ENCODE measurements at regions not wholly inside any gene's neighbourhood (a gene's known extent, or its start where the extent isn't known, plus 50 kb on each side); places are given as distances from the start of the nearest gene placed in this dataset.

DNA sequence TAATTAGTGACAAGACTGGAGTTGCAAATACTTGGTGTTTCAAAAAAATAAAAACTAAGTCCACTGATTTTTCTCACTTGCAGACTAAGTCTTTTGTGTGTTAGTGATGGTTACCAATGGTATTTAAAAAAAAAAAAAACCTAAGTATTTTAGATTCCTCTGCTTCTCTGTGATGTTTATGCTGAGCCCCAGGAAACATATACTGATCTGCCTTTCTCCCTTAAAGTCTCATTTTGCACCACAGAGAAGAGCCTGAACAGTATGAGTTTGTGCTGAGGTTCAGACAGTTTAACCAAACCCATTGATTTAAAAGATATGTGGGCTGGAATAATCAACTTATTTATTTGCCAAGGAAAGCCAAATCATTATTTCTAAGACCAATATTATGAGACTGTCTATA is 1305.0 kb downstream of the PCDH18 start:
- no peak for DNase-seq (ENCODE audit: extremely low read depth, low read depth)

DNA sequence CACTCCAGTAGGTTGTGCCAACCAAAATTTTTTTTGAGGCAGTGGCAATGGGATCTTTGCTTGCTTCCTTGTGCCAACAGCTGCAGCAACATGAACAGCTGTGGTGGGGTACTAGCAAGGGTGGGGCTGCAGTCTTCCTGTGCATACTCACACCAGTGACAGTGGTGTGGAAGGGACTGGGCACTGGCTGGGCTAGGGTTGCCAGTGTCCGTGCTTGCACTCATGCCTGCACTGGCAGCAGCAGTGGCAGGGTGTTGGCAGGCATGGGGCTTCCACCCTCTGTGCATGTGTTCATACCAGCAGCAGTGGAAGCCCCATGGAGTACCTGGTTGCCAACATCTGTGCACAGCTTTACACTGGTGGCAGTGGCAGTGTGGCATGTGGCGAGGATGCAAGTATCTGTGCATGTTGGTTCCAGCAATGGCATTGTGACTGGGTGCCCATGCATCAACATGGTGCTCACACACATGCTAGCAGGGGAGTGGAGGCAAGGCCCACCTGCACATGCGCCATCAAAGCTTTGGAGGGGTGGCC is 1312.6 kb downstream of the PCDH18 start:
- no peak for DNase-seq (ENCODE audit: extremely low read depth, low read depth)

DNA sequence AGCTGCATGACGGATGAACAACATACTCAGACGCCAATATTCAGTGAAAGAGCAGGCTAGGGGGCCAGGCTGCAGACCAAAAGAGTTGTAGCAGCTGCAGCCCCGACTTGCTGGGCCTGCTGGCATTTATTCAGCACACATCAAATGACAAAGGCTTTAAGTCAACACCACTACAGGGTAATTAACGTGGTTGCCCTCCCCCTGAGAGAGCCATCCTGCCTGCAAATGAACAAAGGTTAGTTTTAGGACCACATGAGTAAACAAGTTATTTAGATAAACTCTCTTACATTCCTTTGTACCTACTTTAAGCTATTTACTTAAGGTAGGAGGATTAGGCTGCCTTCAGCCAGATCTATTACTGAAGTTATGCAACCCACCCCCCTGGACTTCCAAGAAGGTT is 1329.1 kb downstream of the PCDH18 start:
- no peak for DNase-seq (ENCODE audit: extremely low read depth, low read depth)

DNA sequence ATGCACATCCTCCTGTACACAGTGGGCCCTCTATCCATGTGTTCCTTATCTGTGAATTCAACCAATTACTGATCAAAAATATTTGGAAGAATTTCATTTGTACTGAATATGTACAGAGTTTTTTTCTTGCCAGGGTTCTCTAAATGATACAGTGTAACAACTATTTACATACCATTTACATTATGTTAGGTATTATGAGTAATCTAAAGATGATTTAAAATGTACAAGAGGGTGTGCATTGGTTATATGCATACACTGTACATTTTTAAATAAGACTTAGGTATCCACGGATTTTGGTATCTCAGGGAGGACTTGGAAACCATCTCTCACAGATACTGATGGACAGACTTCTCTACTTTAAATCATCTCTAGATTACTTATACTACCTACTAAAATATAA is 1333.9 kb downstream of the PCDH18 start:
- DNase-seq (ENCODE audit: extremely low read depth, low read depth): no peak

DNA sequence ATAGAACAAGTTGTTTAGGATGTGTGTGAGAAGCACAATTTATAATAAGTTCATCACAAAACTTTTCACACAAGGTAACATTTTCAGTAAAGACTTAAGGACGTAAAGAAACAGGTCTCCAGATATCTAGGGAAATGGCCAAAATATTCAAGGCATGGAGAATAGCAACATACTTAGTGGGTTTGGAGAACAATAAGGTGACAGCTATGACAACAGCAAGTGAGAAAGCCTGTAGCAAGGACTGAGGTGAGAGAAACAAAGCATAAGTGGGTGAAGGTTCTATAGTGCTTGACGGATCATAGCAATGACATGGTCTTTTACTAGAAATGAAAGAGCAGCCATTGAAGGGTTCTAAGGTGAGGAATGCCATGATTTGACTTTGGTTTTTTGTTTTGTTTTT is 1337.3 kb downstream of the PCDH18 start:
- no peak for DNase-seq (ENCODE audit: extremely low read depth, low read depth)

DNA sequence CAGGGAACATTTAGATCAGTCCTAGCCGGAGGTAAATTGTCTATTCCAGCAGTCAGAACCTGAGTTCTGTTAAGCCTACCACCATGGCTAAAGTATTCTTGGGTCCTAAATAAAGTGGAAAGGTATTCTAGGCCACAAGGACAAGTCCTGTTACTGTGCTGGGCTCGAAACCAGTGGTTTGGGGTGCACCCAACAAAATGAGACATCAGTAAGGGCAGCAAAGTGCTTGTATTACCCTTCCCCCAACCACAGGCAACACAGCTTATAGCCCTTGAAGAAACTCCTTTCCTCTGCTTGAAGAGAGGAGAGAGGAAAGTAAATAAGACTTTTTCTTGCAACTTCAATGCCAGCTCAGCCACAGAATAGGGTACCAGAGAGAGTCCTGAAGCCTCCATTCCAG is 1345.6 kb downstream of the PCDH18 start:
- no peak for DNase-seq (ENCODE audit: extremely low read depth, low read depth)

DNA sequence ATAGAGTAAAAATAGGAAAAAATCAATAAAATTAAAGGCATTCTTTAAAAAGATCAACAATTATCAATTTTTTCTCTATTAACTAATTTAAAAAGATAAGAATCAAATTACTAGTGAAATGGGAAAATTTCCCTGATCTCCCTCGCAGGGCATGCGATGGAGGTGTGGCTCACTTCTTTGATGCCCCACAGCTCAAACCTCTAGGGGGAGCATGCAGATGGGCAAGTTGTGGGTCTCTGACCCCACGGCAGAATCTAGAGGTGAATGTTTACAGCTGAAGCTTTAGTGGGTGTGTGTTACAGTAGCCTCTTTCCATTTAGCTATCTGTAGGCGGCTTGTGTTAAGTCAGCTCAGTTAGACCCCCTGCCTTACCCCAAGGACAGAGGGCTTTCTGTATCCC is 1348.8 kb downstream of the PCDH18 start:
- no peak for DNase-seq (ENCODE audit: extremely low read depth, low read depth)

DNA sequence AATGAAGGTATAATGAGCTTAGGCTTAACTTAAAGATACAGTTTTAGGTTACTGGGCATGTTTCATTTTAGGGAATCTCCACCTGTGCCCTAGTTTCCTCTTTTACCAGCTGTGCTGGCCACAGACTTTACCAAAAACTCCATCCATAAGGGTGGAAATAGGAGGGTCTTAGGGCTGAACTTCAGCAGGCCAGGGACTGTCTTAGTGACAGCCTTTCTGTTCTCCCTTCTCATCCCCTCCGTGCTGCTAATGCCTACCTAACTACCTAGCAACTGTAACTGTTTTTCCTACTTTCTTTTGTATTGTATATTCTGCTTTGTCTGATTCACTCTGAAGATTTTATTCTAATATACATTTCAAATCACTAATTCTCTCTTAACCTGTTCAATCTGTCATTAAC is 1375.3 kb downstream of the PCDH18 start:
- no peak for DNase-seq (ENCODE audit: extremely low read depth, low read depth)

DNA sequence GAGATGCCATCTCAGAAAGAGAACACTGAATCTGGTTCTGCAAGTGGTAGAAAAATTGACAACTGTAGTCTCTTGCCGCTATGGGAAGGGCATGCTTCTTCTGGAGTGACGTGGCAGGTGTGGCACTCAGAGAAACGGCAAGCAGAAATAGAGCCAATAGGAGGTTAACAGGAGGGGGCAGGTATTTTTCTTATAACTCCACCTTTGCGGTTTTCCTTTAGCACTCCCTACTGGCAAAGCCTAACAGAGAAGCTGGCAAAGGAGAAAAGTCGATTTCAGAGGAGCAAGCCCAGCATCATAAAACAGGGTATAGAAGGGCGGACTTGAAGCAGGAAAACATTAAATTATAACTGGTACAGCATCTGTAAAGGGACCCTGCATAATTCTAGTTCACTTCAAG is 1382.2 kb downstream of the PCDH18 start:
- no peak for DNase-seq (ENCODE audit: extremely low read depth, low read depth)

DNA sequence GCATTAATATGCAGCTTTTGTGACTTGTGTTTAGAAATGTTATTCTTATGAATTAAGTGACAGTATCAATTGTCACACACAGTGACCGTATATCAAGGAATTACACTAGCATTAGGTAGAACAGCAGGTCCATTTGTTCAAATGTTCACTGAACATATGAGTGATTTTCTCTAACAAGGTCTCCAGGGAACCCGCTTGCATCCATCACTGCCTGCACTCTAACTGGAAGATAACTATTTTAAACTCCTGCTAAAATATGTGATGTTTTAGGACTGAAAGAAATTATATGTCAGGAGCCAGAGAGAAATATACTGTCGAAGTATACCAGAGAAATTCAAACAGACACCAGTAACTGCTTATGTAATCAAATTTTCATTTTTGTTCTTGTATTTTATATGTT is 1395.7 kb downstream of the PCDH18 start:
- DNase-seq (ENCODE audit: extremely low read depth, low read depth): no peak

DNA sequence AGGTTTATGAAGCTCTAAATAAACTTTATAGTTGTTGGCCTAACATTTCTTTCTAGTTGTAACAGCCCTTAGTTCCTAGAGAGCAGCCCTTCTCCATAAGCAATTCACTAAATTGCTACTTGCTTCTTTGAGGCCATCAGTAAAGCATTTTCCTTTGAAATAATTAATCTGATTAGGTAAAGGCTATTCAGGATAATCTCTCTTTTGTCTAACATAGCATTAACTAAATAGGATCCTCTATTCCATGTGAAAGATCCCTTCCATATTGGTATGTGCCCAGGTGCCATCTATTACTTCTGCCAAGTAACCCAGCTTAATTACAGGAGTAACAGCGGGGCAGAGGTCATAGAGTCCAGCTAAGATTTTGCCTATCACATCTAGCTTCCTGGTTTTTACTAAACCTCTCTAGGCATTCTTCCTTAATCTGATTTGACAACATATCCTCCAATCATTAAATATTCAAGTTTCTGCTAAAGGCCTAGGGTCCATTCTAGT is 1408.0 kb downstream of the PCDH18 start:
- no peak for DNase-seq (ENCODE audit: extremely low read depth, low read depth)

DNA sequence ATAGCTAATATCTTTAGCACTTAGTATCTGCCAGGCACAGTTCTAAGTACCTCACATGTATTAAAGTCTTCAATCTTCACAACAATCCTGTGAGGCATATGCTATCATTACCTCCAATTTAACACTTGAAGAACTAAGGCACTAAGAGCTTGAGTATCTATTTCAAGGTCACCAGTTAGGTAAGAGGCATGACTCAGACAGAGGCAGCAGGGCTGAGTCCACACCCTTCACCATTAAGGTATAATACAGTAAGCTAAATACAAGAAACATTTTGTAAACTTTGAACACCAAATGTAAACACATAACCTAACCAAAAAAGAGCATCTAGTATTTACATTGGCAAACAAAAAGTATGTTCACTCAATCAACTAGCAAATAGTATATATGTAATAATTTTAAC is 1410.9 kb downstream of the PCDH18 start:
- DNase-seq (ENCODE audit: extremely low read depth, low read depth): no peak

DNA sequence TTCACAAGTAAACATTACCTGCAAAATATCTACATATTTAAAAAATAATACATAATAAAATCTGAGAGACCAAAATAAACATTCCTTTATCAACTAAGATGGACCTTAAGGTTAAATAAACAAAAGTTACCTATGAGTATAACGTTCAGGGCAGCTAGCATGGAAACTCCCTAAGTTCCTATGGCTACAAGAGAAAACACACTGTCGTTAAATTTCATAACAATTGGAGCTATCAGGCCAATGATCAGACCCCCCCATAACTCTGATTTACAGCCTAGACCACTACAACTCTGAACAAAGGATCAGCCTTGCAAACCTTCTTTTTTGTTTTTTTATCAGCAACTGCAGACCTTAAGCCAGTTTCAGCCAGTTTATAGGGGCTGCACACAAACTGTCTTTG is 1418.4 kb downstream of the PCDH18 start:
- no peak for DNase-seq (ENCODE audit: extremely low read depth, low read depth)

DNA sequence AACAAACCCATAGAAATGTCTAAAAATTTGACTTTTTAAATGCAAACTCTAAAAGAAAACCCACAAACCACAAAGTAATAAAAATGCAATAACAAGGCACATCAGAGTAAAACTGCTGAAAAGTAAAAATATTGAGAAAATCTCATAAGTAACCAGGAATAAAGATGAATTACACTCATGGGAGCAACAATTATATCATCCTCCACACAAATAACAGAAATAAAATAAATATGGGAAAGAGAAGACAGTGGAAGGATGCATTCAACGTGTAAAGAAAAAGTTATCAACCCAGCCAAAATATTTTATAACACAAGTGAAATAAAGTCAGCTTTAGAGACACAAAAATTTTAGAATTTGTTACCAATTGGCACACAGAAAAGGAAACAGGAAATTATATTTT is 1420.2 kb downstream of the PCDH18 start:
- no peak for DNase-seq (ENCODE audit: extremely low read depth, low read depth)

DNA sequence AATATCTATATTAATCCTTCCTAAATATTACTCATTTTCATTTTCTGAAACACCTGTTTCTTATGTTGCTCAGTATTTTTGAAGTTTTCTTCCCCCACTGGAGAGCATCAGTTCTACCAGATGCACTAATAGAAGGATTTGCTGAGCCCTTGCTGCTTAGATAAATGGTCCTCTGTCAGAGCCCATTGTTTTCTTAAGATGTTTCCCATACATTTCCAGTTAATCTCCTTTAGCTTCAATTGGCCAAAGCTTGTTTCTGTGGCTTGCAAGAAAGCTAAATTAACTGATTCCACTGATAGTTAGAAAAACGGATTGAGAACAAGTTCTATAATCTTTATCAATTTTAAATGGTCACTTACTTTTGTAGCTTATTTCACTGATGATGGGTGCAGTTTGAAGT is 1425.5 kb downstream of the PCDH18 start:
- DNase-seq (ENCODE audit: extremely low read depth, low read depth): no peak

DNA sequence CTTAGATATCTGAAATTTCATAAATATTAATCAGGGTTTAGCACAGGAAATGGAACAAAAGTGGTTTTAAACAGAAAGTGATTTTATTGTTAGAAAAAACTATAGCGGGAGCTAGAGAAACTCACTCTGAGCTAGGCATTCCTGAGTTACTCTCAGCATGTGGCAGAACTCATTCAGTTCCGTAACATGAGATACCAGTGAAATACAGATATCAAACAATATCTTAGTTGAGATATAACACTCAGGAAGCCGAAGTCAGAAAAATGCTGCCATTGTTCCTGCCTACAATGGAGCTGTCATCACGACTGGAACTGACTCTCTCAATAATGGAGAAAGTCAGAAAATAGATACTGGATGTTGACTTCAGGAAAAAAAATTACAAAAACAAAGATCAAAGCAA is 1428.7 kb downstream of the PCDH18 start:
- DNase-seq (ENCODE audit: extremely low read depth, low read depth): no peak

DNA sequence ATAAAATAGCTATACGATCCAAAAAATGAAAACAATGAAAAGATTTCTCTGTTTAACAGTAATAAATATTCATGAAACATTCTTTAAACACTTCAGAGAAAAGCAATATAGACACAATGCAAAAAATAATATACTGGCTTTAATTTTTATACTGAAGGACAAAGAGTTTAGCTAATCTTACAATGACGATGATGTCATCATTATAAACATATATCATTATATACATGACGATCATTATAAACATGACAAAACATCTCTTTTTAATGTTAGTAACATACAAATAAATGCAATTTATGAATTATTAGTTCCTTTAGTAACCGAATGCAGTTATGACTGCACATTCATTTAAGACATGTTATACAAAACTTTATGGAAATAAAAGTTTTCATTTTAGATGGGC is 1434.6 kb downstream of the PCDH18 start:
- no peak for DNase-seq (ENCODE audit: extremely low read depth, low read depth)

DNA sequence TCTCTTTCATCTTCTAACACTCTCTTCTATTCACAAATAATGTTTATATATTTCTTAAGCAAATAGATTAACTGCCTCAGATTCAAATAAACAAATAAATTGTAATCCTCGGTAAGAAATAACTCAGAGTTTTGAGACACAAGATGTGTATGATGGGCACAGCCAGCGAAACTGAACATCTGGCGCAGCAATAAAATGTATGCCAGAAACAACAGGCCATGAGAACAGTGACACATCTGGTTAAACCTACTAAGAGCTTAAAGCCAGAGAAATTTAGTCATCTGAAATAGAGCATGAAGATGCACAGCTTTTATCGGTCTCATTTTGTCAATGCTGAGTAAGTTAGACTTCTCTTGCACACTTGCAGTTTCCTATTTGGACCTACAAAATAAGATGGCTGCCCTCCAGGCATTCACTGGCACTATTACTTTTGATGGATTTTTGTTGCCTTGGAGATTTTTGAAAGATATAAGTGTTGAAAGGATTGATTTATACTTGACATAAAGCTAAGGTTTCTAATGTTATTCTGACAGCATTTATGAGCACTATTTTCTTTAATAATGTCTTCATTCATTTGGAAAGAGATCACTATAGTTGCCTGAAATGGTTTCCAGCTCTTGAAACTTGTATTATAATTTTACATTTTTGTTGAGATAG is 1444.0 kb downstream of the PCDH18 start:
- no peak for DNase-seq (ENCODE audit: extremely low read depth, low read depth)

DNA sequence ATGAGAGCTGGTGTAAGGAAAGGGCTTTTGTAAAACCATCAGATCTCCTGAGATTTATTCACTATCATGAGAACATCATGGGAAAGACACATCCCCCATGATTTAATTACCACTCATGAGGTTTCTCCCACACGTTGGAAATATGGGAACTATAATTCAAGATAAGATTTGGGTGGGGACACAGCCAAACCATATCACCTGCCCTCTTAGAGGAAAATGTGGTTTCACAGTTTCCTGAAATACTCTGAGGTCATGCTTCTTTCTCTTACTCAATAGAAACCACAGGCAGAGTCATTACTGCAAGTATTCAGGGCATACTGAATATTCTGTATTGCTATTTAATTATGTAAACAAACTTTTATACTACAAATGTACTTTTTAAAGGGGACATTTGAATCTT is 1453.3 kb downstream of the PCDH18 start:
- no peak for DNase-seq (ENCODE audit: extremely low read depth, low read depth)

DNA sequence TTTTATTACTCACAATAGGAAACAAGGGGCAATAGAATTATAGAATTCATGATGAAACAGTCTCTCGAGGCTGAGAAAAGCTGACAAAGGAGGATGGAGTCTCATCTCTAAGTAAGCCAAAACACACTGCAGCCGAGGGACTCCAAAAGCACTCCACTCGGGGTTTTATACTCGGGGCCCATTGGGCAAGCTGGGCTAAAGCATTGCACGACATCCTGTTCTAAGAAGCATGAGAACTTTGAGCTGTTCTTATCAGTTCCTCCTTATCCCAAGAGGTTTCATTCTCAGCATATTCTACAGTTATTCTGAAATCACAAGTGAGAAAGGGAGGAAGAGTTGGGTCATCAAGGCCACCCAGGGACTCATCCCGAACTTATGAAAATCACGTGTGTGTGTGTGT is 1475.5 kb downstream of the PCDH18 start:
- DNase-seq (ENCODE audit: extremely low read depth, low read depth): no peak

DNA sequence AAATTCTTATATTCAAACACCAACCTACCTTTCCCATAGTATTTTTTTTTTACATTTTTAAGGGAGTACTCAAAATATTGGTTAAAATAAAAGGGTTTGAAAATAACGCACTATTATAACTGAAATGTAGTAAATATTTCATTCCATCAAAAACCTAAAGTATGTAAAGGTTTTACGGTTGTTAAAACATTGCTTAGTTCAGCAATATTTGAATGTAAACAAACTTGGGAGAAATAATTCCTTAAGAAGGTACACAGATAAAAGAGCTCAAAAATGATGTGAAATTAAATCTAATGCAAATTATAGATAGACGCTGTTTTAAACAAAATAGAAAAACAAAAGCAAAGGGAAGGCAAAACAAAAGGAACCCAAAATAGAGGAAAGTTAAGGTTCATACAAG is 1476.9 kb downstream of the PCDH18 start:
- no peak for DNase-seq (ENCODE audit: extremely low read depth, low read depth)

DNA sequence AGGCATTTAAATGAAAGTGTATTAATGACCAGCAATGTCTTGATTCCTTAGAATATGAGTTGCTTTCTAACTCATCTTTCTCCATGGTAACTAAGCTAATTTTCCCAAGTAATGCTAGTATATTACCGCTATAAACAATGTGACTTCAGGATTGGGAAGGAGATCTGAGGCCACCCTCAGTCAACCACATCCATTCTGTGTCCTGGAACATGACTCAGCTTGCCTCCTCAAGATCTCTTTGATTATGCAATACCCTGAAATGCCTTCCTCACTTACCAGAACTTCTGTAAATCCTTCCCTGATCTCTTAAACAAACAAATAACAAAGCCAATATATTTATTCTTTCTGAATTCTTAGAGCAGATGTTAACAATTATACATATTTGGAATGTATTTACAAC is 1495.5 kb downstream of the PCDH18 start:
- peak; percentile 13 for DNase-seq (ENCODE audit: extremely low read depth, low read depth)

DNA sequence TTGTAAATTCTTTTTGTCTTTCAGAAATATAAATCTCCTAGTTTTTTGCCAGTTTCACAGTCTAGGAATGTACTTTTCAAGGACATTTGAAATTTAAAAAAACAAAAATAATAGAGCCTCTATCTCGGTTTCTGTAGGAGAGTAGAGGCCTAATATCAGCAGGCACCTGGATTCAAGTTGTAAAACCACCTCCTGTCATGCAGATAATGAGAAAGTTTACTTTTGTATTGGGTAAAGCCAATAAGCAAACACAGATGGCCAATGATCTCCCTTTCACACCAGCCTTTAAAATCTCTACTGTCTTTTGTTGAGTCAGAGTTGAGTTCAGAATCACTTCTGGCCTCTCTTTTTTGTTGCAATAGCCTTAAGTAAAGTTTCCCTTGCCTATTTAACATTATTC is 1499.9 kb downstream of the PCDH18 start:
- no peak for DNase-seq (ENCODE audit: extremely low read depth, low read depth)

Data from NCI-H460 (cell line).